ENCODE measurements at regions not wholly inside any gene's neighbourhood (a gene's known extent, or its start where the extent isn't known, plus 50 kb on each side); places are given as distances from the start of the nearest gene placed in this dataset.

DNA sequence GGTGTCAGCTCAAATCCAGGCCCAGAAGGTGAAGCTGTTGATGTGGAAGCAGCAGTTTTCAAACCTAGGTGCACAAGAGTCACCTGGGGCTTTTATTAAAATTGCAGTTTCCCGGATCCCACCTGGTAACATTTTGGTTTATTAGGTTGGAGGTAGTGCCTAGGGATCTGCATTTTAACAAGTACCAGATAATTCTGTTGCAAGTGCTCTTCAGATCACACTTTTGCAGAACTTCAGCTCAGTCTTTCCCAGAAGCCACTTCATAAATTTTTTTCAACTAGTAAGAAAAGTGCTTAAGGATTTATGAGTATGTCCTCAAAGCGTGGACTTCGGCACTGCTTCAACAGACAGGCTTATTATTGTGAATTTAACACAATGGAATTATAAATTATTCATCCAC is 213.8 kb downstream of the ADRA2A start:
- Histone ChIP-seq H2BK120ac (ENCODE audit: low read depth, low read length, poor library complexity, severe bottlenecking) (no peak overlapping the region), H3K4ac (ENCODE audit: low read depth, low read length) (no peak overlapping the region), H3K56ac (ENCODE audit: insufficient read length, low read depth, low read length) (no peak overlapping the region), H3K4me1 (ENCODE audit: insufficient read depth, low read length) (no peaks in the 10 kb centered on the region), H2BK5ac (ENCODE audit: insufficient read length, low read length) (no peak overlapping the region), H3K4me2 (ENCODE audit: insufficient read depth, insufficient read length, low read length) (no peak overlapping the region), H4K91ac (ENCODE audit: insufficient read length, low read depth, low read length) (no peak overlapping the region), H4K8ac (replicated peaks; ENCODE audit: insufficient read length, low read depth, low read length) (no peak overlapping the region), H3T11ph (ENCODE audit: low read length) (no peak overlapping the region), H3K79me2 (ENCODE audit: insufficient read depth, low read length) (no peaks in the 10 kb centered on the region), H3K18ac (ENCODE audit: insufficient read length, low read depth, low read length) (no peak overlapping the region), H3K9me3 (ENCODE audit: control insufficient read depth, low read depth, low read length) (no peaks in the 10 kb centered on the region), H2AFZ (ENCODE audit: low read length) (no peak overlapping the region), H3K79me1 (ENCODE audit: insufficient read depth, low read depth, low read length, poor library complexity, severe bottlenecking) (no peaks in the 10 kb centered on the region), H2BK12ac (ENCODE audit: insufficient read length, low read depth, low read length) (no peak overlapping the region), H3K27ac (ENCODE audit: insufficient read length, low read depth, low read length) (no peak overlapping the region), H4K20me1 (ENCODE audit: control insufficient read depth, insufficient read depth, insufficient read length) (no peaks in the 10 kb centered on the region), H3K23me2 (ENCODE audit: insufficient read length, low read depth, low read length, poor library complexity, severe bottlenecking) (no peaks in the 10 kb centered on the region), H3K23ac (ENCODE audit: insufficient read length, low read depth, low read length) (no peak overlapping the region), H2BK20ac (ENCODE audit: low read depth, low read length, poor library complexity, severe bottlenecking) (no peak overlapping the region), H4K5ac (ENCODE audit: insufficient read length, low read depth, low read length) (no peak overlapping the region), H2AK5ac (ENCODE audit: insufficient read length, low read length) (no peak overlapping the region), H3K27me3 (ENCODE audit: insufficient read depth, low read length) (no peaks in the 10 kb centered on the region), H3K14ac (ENCODE audit: insufficient read depth, low read length) (no peak overlapping the region), H3K9ac (ENCODE audit: extremely low read depth, insufficient read length, low read length) (no peak overlapping the region), H2BK15ac (ENCODE audit: low read depth, low read length) (no peak overlapping the region)
- DNase-seq, result no peak
- no peaks in the 10 kb centered on the region for H3K9me3 Mint-ChIP-seq
- peaks cover 1% of the 10 kb centered on the region; the same call in 1 of the 2 replicates for H3K27me3 Mint-ChIP-seq (ENCODE audit: low read depth)
- H3K4me1 Mint-ChIP-seq, result no peaks in the 10 kb centered on the region
- H3K36me3 Mint-ChIP-seq (ENCODE audit: insufficient read depth in 1 of 3, low read depth in 3 of 3), result no peaks in the 10 kb centered on the region
- TF ChIP-seq, protein P1, sequence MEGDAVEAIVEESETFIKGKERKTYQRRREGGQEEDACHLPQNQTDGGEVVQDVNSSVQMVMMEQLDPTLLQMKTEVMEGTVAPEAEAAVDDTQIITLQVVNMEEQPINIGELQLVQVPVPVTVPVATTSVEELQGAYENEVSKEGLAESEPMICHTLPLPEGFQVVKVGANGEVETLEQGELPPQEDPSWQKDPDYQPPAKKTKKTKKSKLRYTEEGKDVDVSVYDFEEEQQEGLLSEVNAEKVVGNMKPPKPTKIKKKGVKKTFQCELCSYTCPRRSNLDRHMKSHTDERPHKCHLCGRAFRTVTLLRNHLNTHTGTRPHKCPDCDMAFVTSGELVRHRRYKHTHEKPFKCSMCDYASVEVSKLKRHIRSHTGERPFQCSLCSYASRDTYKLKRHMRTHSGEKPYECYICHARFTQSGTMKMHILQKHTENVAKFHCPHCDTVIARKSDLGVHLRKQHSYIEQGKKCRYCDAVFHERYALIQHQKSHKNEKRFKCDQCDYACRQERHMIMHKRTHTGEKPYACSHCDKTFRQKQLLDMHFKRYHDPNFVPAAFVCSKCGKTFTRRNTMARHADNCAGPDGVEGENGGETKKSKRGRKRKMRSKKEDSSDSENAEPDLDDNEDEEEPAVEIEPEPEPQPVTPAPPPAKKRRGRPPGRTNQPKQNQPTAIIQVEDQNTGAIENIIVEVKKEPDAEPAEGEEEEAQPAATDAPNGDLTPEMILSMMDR (conservative IDR thresholded peaks at IDR 0.05), result no peak
- no peak overlapping the region for H3K27ac Mint-ChIP-seq
- no CpG with 5 or more reads among the region's 3 CpGs for WGBS (ENCODE audit: extremely low coverage, insufficient read length, low lambda C conversion rate)
- H3K4me3 Mint-ChIP-seq, result no peak overlapping the region
